HepG2 (cell line): ENCODE measurements at regions not wholly inside any gene's neighbourhood (a gene's known extent, or its start where the extent isn't known, plus 50 kb on each side); places are given as distances from the start of the nearest gene placed in this dataset.

Experiments used
- ATAC-seq: fragments of 200-7000 bp; cut with Tn5 transposase; 3 replicates; pipeline ENCODE4 v1.9.1; 2020; ENCODE audit warnings: mild to moderate bottlenecking, moderate library complexity
- BruUV-seq: library from RNA; stranded (reverse); fragments of 400-500 nt; replicated peaks from 2 replicates; lab custom pipeline; 2021; lab: Mats Ljungman, UMichigan
- CTCF ChIA-PET: fragments of 300-600 bp; formaldehyde crosslinking; extraction: SDS; loops from one replicate; lab custom pipeline; 2021; ENCODE audit warnings: low total read pairs, inconsistent platforms, low intra/inter-chr PET ratio; lab: Yijun Ruan, JAX
- POLR2A ChIA-PET: fragments of 350-600 bp; sonication (Branson Sonifier 250); formaldehyde crosslinking; loops from one replicate; lab custom pipeline; 2020; ENCODE audit warnings: antibody characterized with exemption, inconsistent platforms; lab: Yijun Ruan, JAX
- DNase-seq: peaks from one replicate; pipeline ENCODE4 v3.0.0-alpha.2; 2015; ENCODE audit warnings: low spot score
- FAIRE-seq: peaks from 3 replicates; lab custom pipeline; 2011; peaks lifted over from hg19 to GRCh38; lab: Jason Lieb, UNC
- H2AFZ ChIP-seq: one replicate; pipeline ENCODE4 v1.6.1; 2011; ENCODE audit warnings: low read length, inconsistent platforms
- H3K27ac ChIP-seq: fragments of 300-600 bp; 3 replicates; pipeline ENCODE4 v1.8.0; 2011; ENCODE audit warnings: mixed run types, mild to moderate bottlenecking, mixed read lengths, low read length, inconsistent platforms; ENCODE audit not compliant: insufficient read depth; ENCODE audit errors: extremely low read length
- H3K27me3 ChIP-seq, 2 experiments: fragments of 200-600 bp in 1 of 2; 2 replicates in 1 of 2; 3 replicates in 1 of 2; pipeline versions ENCODE4 v1.6.0 to v1.8.0; 2011; ENCODE audit warnings: low read length in 2 of 2, mild to moderate bottlenecking in 2 of 2, moderate library complexity in 2 of 2, inconsistent platforms in 1 of 2; ENCODE audit not compliant: insufficient read depth in 2 of 2, control insufficient read depth in 1 of 2
- H3K36me3 ChIP-seq, 2 experiments: fragments of 200-600 bp in 1 of 2; replicated peaks in 1 of 2; 2 replicates in 1 of 2; 3 replicates in 1 of 2; pipeline versions ENCODE4 v1.5.1 to v1.8.0; 2011; ENCODE audit warnings: low read length in 2 of 2, inconsistent platforms in 1 of 2; ENCODE audit not compliant: insufficient read depth in 2 of 2, control insufficient read depth in 1 of 2
- H3K4me1 ChIP-seq: 2 replicates; pipeline ENCODE4 v1.5.1; 2012; ENCODE audit warnings: low read length, inconsistent platforms; ENCODE audit not compliant: insufficient read depth
- H3K4me2 ChIP-seq: 2 replicates; pipeline ENCODE4 v1.6.0; 2011; ENCODE audit warnings: low read depth, low read length, inconsistent platforms
- H3K4me3 ChIP-seq, 3 experiments: fragments of 200-600 bp in 1 of 3; sonication (generic), shearing (Covaris generic) in 1 of 3; replicated peaks in 1 of 3; 2 replicates each; pipeline ENCODE4 v1.5.1; 2011 to 2016; ENCODE audit warnings: low read length in 3 of 3, inconsistent platforms in 2 of 3, low read depth in 2 of 3, mild to moderate bottlenecking in 2 of 3, control low read depth in 1 of 3, mixed read lengths in 1 of 3; ENCODE audit not compliant: insufficient read depth in 1 of 3
- H3K79me2 ChIP-seq: one replicate; pipeline ENCODE4 v1.6.1; 2011; ENCODE audit warnings: low read length, inconsistent platforms; ENCODE audit not compliant: insufficient read depth
- H3K9ac ChIP-seq: 2 replicates; pipeline ENCODE4 v1.6.0; 2011; ENCODE audit warnings: mild to moderate bottlenecking, low read depth, low read length, inconsistent platforms; ENCODE audit not compliant: insufficient read depth
- H3K9me3 ChIP-seq: 2 replicates; pipeline ENCODE4 v1.5.1; 2012; ENCODE audit warnings: mild to moderate bottlenecking, low read length
- H4K20me1 ChIP-seq: 2 replicates; pipeline ENCODE4 v1.6.0; 2011; ENCODE audit warnings: inconsistent platforms, mild to moderate bottlenecking, low read length, moderate library complexity; ENCODE audit not compliant: insufficient read depth
- IRX3 ChIP-seq: sonication (generic); formaldehyde crosslinking; IDR thresholded peaks from 2 replicates; pipeline ENCODE4 v1.8.1; 2023; ENCODE audit warnings: mild to moderate bottlenecking, low read depth, missing genetic modification reagents, borderline replicate concordance
- TEAD2 ChIP-seq: sonication (generic); formaldehyde crosslinking; IDR thresholded peaks from 2 replicates; pipeline ENCODE4 v1.9.0; 2021; ENCODE audit warnings: missing genetic modification reagents
- YEATS2 ChIP-seq: sonication (generic); formaldehyde crosslinking; IDR thresholded peaks from 2 replicates; pipeline ENCODE4 v1.4.0; 2020; ENCODE audit warnings: missing genetic modification reagents, borderline replicate concordance
- YEATS4 ChIP-seq: sonication (generic); formaldehyde crosslinking; IDR thresholded peaks from 2 replicates; pipeline ENCODE4 v1.4.0; 2020; ENCODE audit warnings: missing genetic modification reagents, borderline replicate concordance
- ZNF333 ChIP-seq: sonication (generic); formaldehyde crosslinking; IDR thresholded peaks from 2 replicates; pipeline ENCODE4 v1.4.0; 2020; ENCODE audit warnings: mild to moderate bottlenecking, missing genetic modification reagents, borderline replicate concordance
- ZNF558 ChIP-seq: sonication (generic); formaldehyde crosslinking; IDR thresholded peaks from 2 replicates; pipeline ENCODE4 v1.9.0; 2022; ENCODE audit warnings: mild to moderate bottlenecking, missing genetic modification reagents, borderline replicate concordance
- ZNF577 ChIP-seq: sonication (generic); formaldehyde crosslinking; IDR thresholded peaks from 2 replicates; pipeline ENCODE4 v1.4.0; 2020; ENCODE audit warnings: mild to moderate bottlenecking, low read depth, missing genetic modification reagents, borderline replicate concordance
- ZNF660 ChIP-seq: sonication (generic); formaldehyde crosslinking; IDR thresholded peaks from 2 replicates; pipeline ENCODE4 v1.5.1; 2020; ENCODE audit warnings: mild to moderate bottlenecking, low read depth, missing genetic modification reagents, borderline replicate concordance
- ZSCAN12 ChIP-seq: sonication (generic); formaldehyde crosslinking; IDR thresholded peaks from 2 replicates; pipeline ENCODE4 v1.9.0; 2021; ENCODE audit warnings: mild to moderate bottlenecking, missing genetic modification reagents
- WGBS: methylation state at CpG from one replicate; pipeline ENCODE4 v1.1.6; 2017; ENCODE audit warnings: low lambda C conversion rate; 5-methylcytosine and 5-hydroxymethylcytosine counted together
- in situ Hi-C: cut with HindIII; loops from 2 replicates; pipeline ENCODE4 v1.10.0; 2017; ENCODE audit warnings: low pct_unique_long_range_greater_than_20kb; ENCODE audit not compliant: extremely low pct_ligation_motif_present
- intact Hi-C: fragments of 100-400 bp; cut with micrococcal nuclease; formaldehyde crosslinking; loops from one replicate; pipeline ENCODE4 v1.10.0; 2022; ENCODE audit not compliant: unreplicated experiment
- TF ChIP-seq, protein P1 (sequence below): sonication (generic); formaldehyde crosslinking; IDR thresholded peaks from 2 replicates; pipeline ENCODE4 v1.5.0; 2020; ENCODE audit warnings: mild to moderate bottlenecking, missing genetic modification reagents
- TF ChIP-seq, protein P2 (sequence below): sonication (generic); formaldehyde crosslinking; IDR thresholded peaks from 2 replicates; pipeline ENCODE4 v1.5.0; 2020; ENCODE audit warnings: missing genetic modification reagents
- TF ChIP-seq, protein P3 (sequence below): sonication (generic); formaldehyde crosslinking; IDR thresholded peaks from 2 replicates; pipeline ENCODE4 v1.4.0; 2020; ENCODE audit warnings: missing genetic modification reagents
- TF ChIP-seq, protein P4 (sequence below): sonication (generic); formaldehyde crosslinking; IDR thresholded peaks from 2 replicates; pipeline ENCODE4 v1.4.0; 2020; ENCODE audit warnings: missing genetic modification reagents

DNA sequence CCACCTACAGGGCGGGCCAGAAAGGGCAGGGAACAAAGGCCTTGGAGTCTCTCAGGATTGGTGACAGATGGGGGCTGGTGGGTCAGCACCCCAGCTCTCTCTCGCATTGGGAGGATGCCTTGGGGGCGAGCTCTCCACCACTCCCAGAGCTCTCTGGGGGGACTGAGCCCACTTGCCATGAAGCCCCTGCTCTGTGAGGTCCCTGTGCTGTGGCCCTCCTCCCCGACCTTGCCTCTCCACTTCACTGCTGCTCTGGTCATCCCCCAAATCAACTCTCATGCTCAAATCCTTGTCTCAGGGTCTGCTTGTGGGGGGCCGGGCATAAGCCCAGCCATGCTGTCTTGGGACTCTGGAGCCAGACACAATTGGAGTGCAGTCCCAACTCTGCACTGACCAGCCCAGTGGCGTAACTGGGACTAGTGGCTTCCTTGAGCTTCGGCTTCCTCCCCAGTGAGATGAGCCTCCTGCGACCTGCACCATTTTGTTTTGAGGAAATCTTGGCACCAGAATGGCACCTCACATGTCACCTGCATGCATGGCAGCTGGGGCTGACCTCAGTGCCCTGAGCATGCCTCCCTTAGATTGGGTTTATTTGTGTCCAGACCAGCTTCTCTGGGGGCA lies 184.5 kb downstream of the IRF8 start:
- no peaks in the 10 kb centered on the region for H3K36me3 ChIP-seq
- H3K27ac ChIP-seq = no peak overlapping the region
- intact Hi-C loops = no loop called here
- no peaks in the 10 kb centered on the region for H3K4me1 ChIP-seq
- in situ Hi-C loops = no loop called here
- DNase-seq = no peak
- H3K4me3 ChIP-seq = no peak overlapping the region
- ATAC-seq = peak; percentile 21; the same call in 1 of the 3 replicates
- no peak overlapping the region for H3K4me2 ChIP-seq
- no peaks in the 10 kb centered on the region for H3K9me3 ChIP-seq
- no peaks in the 10 kb centered on the region for H3K79me2 ChIP-seq
- no TSS peak for BruUV-seq
- WGBS = 35% methylated on average over 6 of the region's 8 CpGs
- H4K20me1 ChIP-seq = no peaks in the 10 kb centered on the region
- H3K27me3 ChIP-seq = peaks cover under 1 to 2% of the 10 kb centered on the region in 2 experiments; a peak in 3 of 5 replicates
- no peak overlapping the region for H2AFZ ChIP-seq
- ChIA-PET CTCF (no interaction called here), POLR2A (no interaction called here)
- FAIRE-seq = no peak
- no peak overlapping the region for H3K9ac ChIP-seq
- TF ChIP-seq TEAD2 (no peak), YEATS4 (CRISPR knock-in tag) (no peak), ZSCAN12 (CRISPR knock-in tag) (no peak), ZNF333 (no peak), YEATS2 (CRISPR knock-in tag) (no peak), ZNF577 (no peak), IRX3 (CRISPR knock-in tag) (no peak), ZNF660 (CRISPR knock-in tag) (no peak), ZNF558 (CRISPR knock-in tag) (no peak)
- TF ChIP-seq, protein P1, sequence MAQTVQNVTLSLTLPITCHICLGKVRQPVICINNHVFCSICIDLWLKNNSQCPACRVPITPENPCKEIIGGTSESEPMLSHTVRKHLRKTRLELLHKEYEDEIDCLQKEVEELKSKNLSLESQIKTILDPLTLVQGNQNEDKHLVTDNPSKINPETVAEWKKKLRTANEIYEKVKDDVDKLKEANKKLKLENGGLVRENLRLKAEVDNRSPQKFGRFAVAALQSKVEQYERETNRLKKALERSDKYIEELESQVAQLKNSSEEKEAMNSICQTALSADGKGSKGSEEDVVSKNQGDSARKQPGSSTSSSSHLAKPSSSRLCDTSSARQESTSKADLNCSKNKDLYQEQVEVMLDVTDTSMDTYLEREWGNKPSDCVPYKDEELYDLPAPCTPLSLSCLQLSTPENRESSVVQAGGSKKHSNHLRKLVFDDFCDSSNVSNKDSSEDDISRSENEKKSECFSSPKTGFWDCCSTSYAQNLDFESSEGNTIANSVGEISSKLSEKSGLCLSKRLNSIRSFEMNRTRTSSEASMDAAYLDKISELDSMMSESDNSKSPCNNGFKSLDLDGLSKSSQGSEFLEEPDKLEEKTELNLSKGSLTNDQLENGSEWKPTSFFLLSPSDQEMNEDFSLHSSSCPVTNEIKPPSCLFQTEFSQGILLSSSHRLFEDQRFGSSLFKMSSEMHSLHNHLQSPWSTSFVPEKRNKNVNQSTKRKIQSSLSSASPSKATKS (CRISPR knock-in tag) = no peak
- TF ChIP-seq, protein P2, sequence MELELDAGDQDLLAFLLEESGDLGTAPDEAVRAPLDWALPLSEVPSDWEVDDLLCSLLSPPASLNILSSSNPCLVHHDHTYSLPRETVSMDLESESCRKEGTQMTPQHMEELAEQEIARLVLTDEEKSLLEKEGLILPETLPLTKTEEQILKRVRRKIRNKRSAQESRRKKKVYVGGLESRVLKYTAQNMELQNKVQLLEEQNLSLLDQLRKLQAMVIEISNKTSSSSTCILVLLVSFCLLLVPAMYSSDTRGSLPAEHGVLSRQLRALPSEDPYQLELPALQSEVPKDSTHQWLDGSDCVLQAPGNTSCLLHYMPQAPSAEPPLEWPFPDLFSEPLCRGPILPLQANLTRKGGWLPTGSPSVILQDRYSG = no peak
- TF ChIP-seq, protein P3, sequence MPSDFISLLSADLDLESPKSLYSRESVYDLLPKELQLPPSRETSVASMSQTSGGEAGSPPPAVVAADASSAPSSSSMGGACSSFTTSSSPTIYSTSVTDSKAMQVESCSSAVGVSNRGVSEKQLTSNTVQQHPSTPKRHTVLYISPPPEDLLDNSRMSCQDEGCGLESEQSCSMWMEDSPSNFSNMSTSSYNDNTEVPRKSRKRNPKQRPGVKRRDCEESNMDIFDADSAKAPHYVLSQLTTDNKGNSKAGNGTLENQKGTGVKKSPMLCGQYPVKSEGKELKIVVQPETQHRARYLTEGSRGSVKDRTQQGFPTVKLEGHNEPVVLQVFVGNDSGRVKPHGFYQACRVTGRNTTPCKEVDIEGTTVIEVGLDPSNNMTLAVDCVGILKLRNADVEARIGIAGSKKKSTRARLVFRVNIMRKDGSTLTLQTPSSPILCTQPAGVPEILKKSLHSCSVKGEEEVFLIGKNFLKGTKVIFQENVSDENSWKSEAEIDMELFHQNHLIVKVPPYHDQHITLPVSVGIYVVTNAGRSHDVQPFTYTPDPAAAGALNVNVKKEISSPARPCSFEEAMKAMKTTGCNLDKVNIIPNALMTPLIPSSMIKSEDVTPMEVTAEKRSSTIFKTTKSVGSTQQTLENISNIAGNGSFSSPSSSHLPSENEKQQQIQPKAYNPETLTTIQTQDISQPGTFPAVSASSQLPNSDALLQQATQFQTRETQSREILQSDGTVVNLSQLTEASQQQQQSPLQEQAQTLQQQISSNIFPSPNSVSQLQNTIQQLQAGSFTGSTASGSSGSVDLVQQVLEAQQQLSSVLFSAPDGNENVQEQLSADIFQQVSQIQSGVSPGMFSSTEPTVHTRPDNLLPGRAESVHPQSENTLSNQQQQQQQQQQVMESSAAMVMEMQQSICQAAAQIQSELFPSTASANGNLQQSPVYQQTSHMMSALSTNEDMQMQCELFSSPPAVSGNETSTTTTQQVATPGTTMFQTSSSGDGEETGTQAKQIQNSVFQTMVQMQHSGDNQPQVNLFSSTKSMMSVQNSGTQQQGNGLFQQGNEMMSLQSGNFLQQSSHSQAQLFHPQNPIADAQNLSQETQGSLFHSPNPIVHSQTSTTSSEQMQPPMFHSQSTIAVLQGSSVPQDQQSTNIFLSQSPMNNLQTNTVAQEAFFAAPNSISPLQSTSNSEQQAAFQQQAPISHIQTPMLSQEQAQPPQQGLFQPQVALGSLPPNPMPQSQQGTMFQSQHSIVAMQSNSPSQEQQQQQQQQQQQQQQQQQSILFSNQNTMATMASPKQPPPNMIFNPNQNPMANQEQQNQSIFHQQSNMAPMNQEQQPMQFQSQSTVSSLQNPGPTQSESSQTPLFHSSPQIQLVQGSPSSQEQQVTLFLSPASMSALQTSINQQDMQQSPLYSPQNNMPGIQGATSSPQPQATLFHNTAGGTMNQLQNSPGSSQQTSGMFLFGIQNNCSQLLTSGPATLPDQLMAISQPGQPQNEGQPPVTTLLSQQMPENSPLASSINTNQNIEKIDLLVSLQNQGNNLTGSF = no peak
- TF ChIP-seq, protein P4, sequence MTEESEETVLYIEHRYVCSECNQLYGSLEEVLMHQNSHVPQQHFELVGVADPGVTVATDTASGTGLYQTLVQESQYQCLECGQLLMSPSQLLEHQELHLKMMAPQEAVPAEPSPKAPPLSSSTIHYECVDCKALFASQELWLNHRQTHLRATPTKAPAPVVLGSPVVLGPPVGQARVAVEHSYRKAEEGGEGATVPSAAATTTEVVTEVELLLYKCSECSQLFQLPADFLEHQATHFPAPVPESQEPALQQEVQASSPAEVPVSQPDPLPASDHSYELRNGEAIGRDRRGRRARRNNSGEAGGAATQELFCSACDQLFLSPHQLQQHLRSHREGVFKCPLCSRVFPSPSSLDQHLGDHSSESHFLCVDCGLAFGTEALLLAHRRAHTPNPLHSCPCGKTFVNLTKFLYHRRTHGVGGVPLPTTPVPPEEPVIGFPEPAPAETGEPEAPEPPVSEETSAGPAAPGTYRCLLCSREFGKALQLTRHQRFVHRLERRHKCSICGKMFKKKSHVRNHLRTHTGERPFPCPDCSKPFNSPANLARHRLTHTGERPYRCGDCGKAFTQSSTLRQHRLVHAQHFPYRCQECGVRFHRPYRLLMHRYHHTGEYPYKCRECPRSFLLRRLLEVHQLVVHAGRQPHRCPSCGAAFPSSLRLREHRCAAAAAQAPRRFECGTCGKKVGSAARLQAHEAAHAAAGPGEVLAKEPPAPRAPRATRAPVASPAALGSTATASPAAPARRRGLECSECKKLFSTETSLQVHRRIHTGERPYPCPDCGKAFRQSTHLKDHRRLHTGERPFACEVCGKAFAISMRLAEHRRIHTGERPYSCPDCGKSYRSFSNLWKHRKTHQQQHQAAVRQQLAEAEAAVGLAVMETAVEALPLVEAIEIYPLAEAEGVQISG (CRISPR knock-in tag) = no peak
